ENCODE measurements at regions not wholly inside any gene's neighbourhood (a gene's known extent, or its start where the extent isn't known, plus 50 kb on each side); places are given as distances from the start of the nearest gene placed in this dataset.

GRCh38 chr4:129358571-129358970 is 262.6 kb downstream of the C4orf33 start:
- Histone ChIP-seq H3K27ac (no peak overlapping the region), H3K27me3 (replicated peaks) (no peaks in the 10 kb centered on the region), H3K4me3 (ENCODE audit: low read depth, low read length) (no peak overlapping the region), H3K36me3 (replicated peaks) (no peaks in the 10 kb centered on the region)
- no peak for TF ChIP-seq CTCF (IDR thresholded peaks at IDR 0.05; ENCODE audit: low read depth, low read length, missing control alignments)
- in situ Hi-C loops (cut with HindIII; ENCODE audit: low pct_ligation_motif_present, low sequenced_read_pairs): no loop called here
- DNase-seq: peak; percentile 49

- DNase-seq: no peak
- TF ChIP-seq CTCF (IDR thresholded peaks at IDR 0.05; ENCODE audit: low read depth, low read length, missing control alignments): no peak
- in situ Hi-C loops (cut with HindIII; ENCODE audit: low pct_ligation_motif_present, low sequenced_read_pairs): no loop called here
- Histone ChIP-seq H3K27ac (no peak overlapping the region), H3K36me3 (replicated peaks) (no peaks in the 10 kb centered on the region), H3K27me3 (replicated peaks) (no peaks in the 10 kb centered on the region), H3K4me3 (ENCODE audit: low read depth, low read length) (no peak overlapping the region)
Measured at GRCh38 chr4:129359461-129359860, 263.5 kb downstream of the C4orf33 start.

GRCh38 chr4:129362691-129363274 is 266.8 kb downstream of the C4orf33 start:
- in situ Hi-C loops (cut with HindIII; ENCODE audit: low pct_ligation_motif_present, low sequenced_read_pairs): no loop called here
- Histone ChIP-seq H3K27me3 (replicated peaks) (no peaks in the 10 kb centered on the region), H3K27ac (no peak overlapping the region), H3K36me3 (replicated peaks) (no peaks in the 10 kb centered on the region), H3K4me3 (ENCODE audit: low read depth, low read length) (no peak overlapping the region)
- TF ChIP-seq CTCF (IDR thresholded peaks at IDR 0.05; ENCODE audit: low read depth, low read length, missing control alignments): peak; percentile 82
- peak; percentile 63 for DNase-seq

- no peak overlapping the region for H3K27ac ChIP-seq
- H3K36me3 ChIP-seq (replicated peaks): no peaks in the 10 kb centered on the region
- DNase-seq: no peak
- in situ Hi-C loops (cut with HindIII; ENCODE audit: low pct_ligation_motif_present, low sequenced_read_pairs): no loop called here
- no peak overlapping the region for H3K4me3 ChIP-seq (ENCODE audit: low read depth, low read length)
- H3K27me3 ChIP-seq (replicated peaks): no peaks in the 10 kb centered on the region
- no peak for TF ChIP-seq CTCF (IDR thresholded peaks at IDR 0.05; ENCODE audit: low read depth, low read length, missing control alignments)
Measured at GRCh38 chr4:129364747-129365452, 268.9 kb downstream of the C4orf33 start.

GRCh38 chr4:129369361-129370010 is 273.5 kb downstream of the C4orf33 start:
- TF ChIP-seq CTCF (IDR thresholded peaks at IDR 0.05; ENCODE audit: low read depth, low read length, missing control alignments): no peak
- H3K27ac ChIP-seq: no peak overlapping the region
- DNase-seq: no peak
- in situ Hi-C loops (cut with HindIII; ENCODE audit: low pct_ligation_motif_present, low sequenced_read_pairs): no loop called here
- no peak overlapping the region for H3K4me3 ChIP-seq (ENCODE audit: low read depth, low read length)
- no peaks in the 10 kb centered on the region for H3K27me3 ChIP-seq (replicated peaks)
- H3K36me3 ChIP-seq (replicated peaks): no peaks in the 10 kb centered on the region

Measured in brain microvascular endothelial cell (primary cell).